ENCODE measurements at regions not wholly inside any gene's neighbourhood (a gene's known extent, or its start where the extent isn't known, plus 50 kb on each side); places are given as distances from the start of the nearest gene placed in this dataset.

- H3K27me3 ChIP-seq (ENCODE audit: control insufficient read depth in 3 of 3, insufficient read depth in 3 of 3, low read length in 2 of 3) = no peaks in the 10 kb centered on the region
- no peak overlapping the region for H3K4me3 ChIP-seq
- H3K36me3 ChIP-seq (ENCODE audit: control insufficient read depth in 4 of 4, insufficient read depth in 4 of 4, low read length in 4 of 4) = no peaks in the 10 kb centered on the region
- H3K9me3 ChIP-seq (ENCODE audit: control insufficient read depth in 4 of 4, insufficient read depth in 3 of 4, low read length in 3 of 4) = no peaks in the 10 kb centered on the region
- ATAC-seq (ENCODE audit: insufficient read depth, low FRiP score) (no peak), DNase-seq (peak in 2 of 3 donors; percentile 12 to 22)
- peak overlapping the region in 1 of 2 donors; percentile 70 for H3K27ac ChIP-seq (ENCODE audit: low read depth in 1 of 2, low read length in 1 of 2)
- 60 to 75% methylated on average over 14 of the region's 14 CpGs for WGBS, 2 donors
- TF ChIP-seq CTCF (IDR thresholded peaks at IDR 0.05; ENCODE audit: control extremely low read depth, extremely low read depth) = no peak
- H3K9ac ChIP-seq (ENCODE audit: insufficient read depth in 1 of 2, low read length in 2 of 2) = no peak overlapping the region
- H3K4me1 ChIP-seq (ENCODE audit: control insufficient read depth in 5 of 5, insufficient read depth in 5 of 5, low read length in 5 of 5) = peaks cover 0 to 7% (median 4%) of the 10 kb centered on the region in 5 donors
Measured at GRCh38 chr12:67910360-67911274, 78.6 kb upstream of the IFNG-AS1 start.

- Histone ChIP-seq H3K9ac (ENCODE audit: insufficient read depth in 1 of 2, low read length in 2 of 2) (no peak overlapping the region), H3K36me3 (ENCODE audit: control insufficient read depth in 4 of 4, insufficient read depth in 4 of 4, low read length in 4 of 4) (no peaks in the 10 kb centered on the region), H3K27me3 (ENCODE audit: control insufficient read depth in 3 of 3, insufficient read depth in 3 of 3, low read length in 2 of 3) (no peaks in the 10 kb centered on the region), H3K9me3 (ENCODE audit: control insufficient read depth in 4 of 4, insufficient read depth in 3 of 4, low read length in 3 of 4) (no peaks in the 10 kb centered on the region), H3K4me1 (ENCODE audit: control insufficient read depth in 5 of 5, insufficient read depth in 5 of 5, low read length in 5 of 5) (peaks cover 0 to 7% (median 4%) of the 10 kb centered on the region in 5 donors), H3K27ac (ENCODE audit: low read depth in 1 of 2, low read length in 1 of 2) (peak overlapping the region in 1 of 2 donors; percentile 91), H3K4me3 (no peak overlapping the region)
- ATAC-seq (ENCODE audit: insufficient read depth, low FRiP score) (no peak), DNase-seq (peak; percentile 53 to 83 (median 66))
- no peak for TF ChIP-seq CTCF (IDR thresholded peaks at IDR 0.05; ENCODE audit: control extremely low read depth, extremely low read depth)
- 54 to 80% methylated on average over 5 of the region's 5 CpGs for WGBS, 2 donors
Measured at GRCh38 chr12:67911275-67911600, 78.0 kb upstream of the IFNG-AS1 start.

GRCh38 chr12:67911789-67912188 is 77.5 kb upstream of the IFNG-AS1 start:
- DNase-seq = no peak
- Histone ChIP-seq H3K9ac (ENCODE audit: insufficient read depth in 1 of 2, low read length in 2 of 2) (no peak overlapping the region), H3K27ac (ENCODE audit: low read depth in 1 of 2, low read length in 1 of 2) (peak overlapping the region in 1 of 2 donors; percentile 91), H3K9me3 (ENCODE audit: control insufficient read depth in 4 of 4, insufficient read depth in 3 of 4, low read length in 3 of 4) (no peaks in the 10 kb centered on the region), H3K36me3 (ENCODE audit: control insufficient read depth in 4 of 4, insufficient read depth in 4 of 4, low read length in 4 of 4) (no peaks in the 10 kb centered on the region), H3K27me3 (ENCODE audit: control insufficient read depth in 3 of 3, insufficient read depth in 3 of 3, low read length in 2 of 3) (no peaks in the 10 kb centered on the region), H3K4me1 (ENCODE audit: control insufficient read depth in 5 of 5, insufficient read depth in 5 of 5, low read length in 5 of 5) (peaks cover 0 to 7% (median 4%) of the 10 kb centered on the region in 5 donors), H3K4me3 (no peak overlapping the region)
- 71 to 85% methylated on average over 3 of the region's 3 CpGs for WGBS, 2 donors
- no peak for TF ChIP-seq CTCF (IDR thresholded peaks at IDR 0.05; ENCODE audit: control extremely low read depth, extremely low read depth)
- ATAC-seq (ENCODE audit: insufficient read depth, low FRiP score) = no peak
